Spleen (tissue), 7 donors: ENCODE measurements at regions not wholly inside any gene's neighbourhood (a gene's known extent, or its start where the extent isn't known, plus 50 kb on each side); places are given as distances from the start of the nearest gene placed in this dataset.

Experiments
- CTCF ChIP-seq, 11 experiments: fragments of 200-600 bp in 7 of 11; fragments of 450-650 bp in 4 of 11; sonication (generic) in 4 of 11; IDR thresholded peaks in 8 of 11; conservative IDR thresholded peaks in 3 of 11; 1 replicate in 7 of 11; 2 replicates in 4 of 11; pipeline versions ENCODE4 v1.4.0 to v1.8.0; 2016 to 2021; ENCODE audit warnings: antibody characterized with exemption in 11 of 11, inconsistent platforms in 4 of 11, mild to moderate bottlenecking in 1 of 11
- POLR2A ChIP-seq, 3 donors: fragments of 450-650 bp; IDR thresholded peaks; one replicate each; pipeline ENCODE4 v1.5.1; 2017; ENCODE audit warnings: antibody characterized with exemption in 3 of 3, mild to moderate bottlenecking in 1 of 3
- POLR2AphosphoS5 ChIP-seq, 3 donors: sonication (generic); formaldehyde crosslinking; IDR thresholded peaks; one replicate each; pipeline ENCODE4 v1.5.1; 2017; ENCODE audit warnings: antibody characterized with exemption in 3 of 3
- donor health status: DM: no; HTN: no; CAD: no; lungs with moderate emphysema.
- donor health status: DM: no; HTN: no; CAD: no.
- donor health status: DM: no; HTN: no; CAD: no.

DNA sequence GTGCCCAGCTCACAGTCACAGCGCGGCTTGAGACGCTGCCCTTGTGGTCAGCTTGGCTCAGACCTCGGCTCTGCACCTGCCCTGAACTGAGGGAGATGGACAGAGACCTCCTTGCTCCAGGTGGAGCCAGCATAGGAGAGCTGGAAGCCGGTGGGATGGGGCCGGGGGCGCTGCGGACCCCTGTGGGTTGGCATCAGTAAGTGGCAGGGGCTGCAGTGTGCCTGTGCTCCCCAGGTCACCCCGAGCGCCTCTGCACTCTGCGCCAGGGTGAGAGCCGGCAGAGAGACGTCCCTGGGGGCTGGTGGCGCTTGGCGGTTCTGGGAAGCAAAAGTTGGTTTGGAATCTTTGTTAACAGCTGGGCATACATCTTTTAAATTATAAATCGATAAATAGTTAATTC lies 105.6 kb upstream of the TTC34 start:
- TF ChIP-seq CTCF (IDR thresholded peaks at IDR 0.05 in 8 of 11, conservative IDR thresholded peaks at IDR 0.05 in 3 of 11) (no peak), POLR2A (IDR thresholded peaks at IDR 0.05) (no peak), POLR2AphosphoS5 (IDR thresholded peaks at IDR 0.05) (no peak)
